ENCODE measurements at regions not wholly inside any gene's neighbourhood (a gene's known extent, or its start where the extent isn't known, plus 50 kb on each side); places are given as distances from the start of the nearest gene placed in this dataset.

- TF ChIP-seq PHF8 (conservative IDR thresholded peaks at IDR 0.05; ENCODE audit: low read depth, low read length) = no peak
- no peak for TF ChIP-seq TBP (IDR thresholded peaks at IDR 0.05; ENCODE audit: low read depth, low read length)
Measured at GRCh38 chr3:74850381-74850780, 235.9 kb upstream of the CNTN3 start (continued).
